Liver (tissue), 7 donors: ENCODE measurements at regions not wholly inside any gene's neighbourhood (a gene's known extent, or its start where the extent isn't known, plus 50 kb on each side); places are given as distances from the start of the nearest gene placed in this dataset.

ENCODE experiments used
- DNase-seq: peaks from one replicate; pipeline ENCODE4 v3.0.0-alpha.2; 2017; ENCODE audit warnings: low spot score
- H3K27ac ChIP-seq, 2 donors: one replicate each; pipeline ENCODE4 v1.7.0; 2013; ENCODE audit warnings: inconsistent platforms in 2 of 2, low read length in 2 of 2, control low read depth in 1 of 2, low read depth in 1 of 2, mild to moderate bottlenecking in 1 of 2
- H3K27me3 ChIP-seq, 4 donors: one replicate each; pipeline versions ENCODE4 v1.6.1 to v1.7.0; 2013; ENCODE audit warnings: low read length in 3 of 4, inconsistent platforms in 1 of 4, mild to moderate bottlenecking in 1 of 4, moderate library complexity in 1 of 4; ENCODE audit not compliant: control insufficient read depth in 4 of 4, insufficient read depth in 4 of 4
- H3K36me3 ChIP-seq, 4 donors: one replicate each; pipeline versions ENCODE4 v1.6.1 to v1.7.0; 2013; ENCODE audit warnings: low read length in 3 of 4, mild to moderate bottlenecking in 3 of 4, low read depth in 1 of 4, moderate library complexity in 1 of 4; ENCODE audit not compliant: control insufficient read depth in 4 of 4, insufficient read depth in 3 of 4
- H3K4me1 ChIP-seq, 4 donors: one replicate each; pipeline versions ENCODE4 v1.6.1 to v1.7.0; 2013; ENCODE audit warnings: low read length in 3 of 4, mild to moderate bottlenecking in 3 of 4, moderate library complexity in 1 of 4; ENCODE audit not compliant: control insufficient read depth in 4 of 4, insufficient read depth in 4 of 4
- H3K4me3 ChIP-seq, 3 donors: one replicate each; pipeline versions ENCODE4 v1.6.1 to v1.7.0; 2013; ENCODE audit warnings: low read length in 3 of 3, control low read depth in 1 of 3, low read depth in 1 of 3, mild to moderate bottlenecking in 1 of 3
- H3K9ac ChIP-seq, 2 donors: one replicate each; pipeline ENCODE4 v1.7.0; 2013; ENCODE audit warnings: low read length in 2 of 2, mild to moderate bottlenecking in 2 of 2, moderate library complexity in 2 of 2, control low read depth in 1 of 2, low read depth in 1 of 2
- H3K9me3 ChIP-seq, 4 donors: one replicate each; pipeline versions ENCODE4 v1.6.1 to v1.7.0; 2013; ENCODE audit warnings: low read length in 3 of 4; ENCODE audit not compliant: control insufficient read depth in 4 of 4
- EGR1 ChIP-seq, 2 donors: IDR thresholded peaks; 2 replicates each; pipeline ENCODE4 v1.6.1; 2016 to 2018; ENCODE audit warnings: antibody characterized with exemption in 2 of 2, low read depth in 2 of 2
- FOXA1 ChIP-seq: IDR thresholded peaks from 2 replicates; pipeline ENCODE4 v1.6.1; 2016; ENCODE audit warnings: antibody characterized with exemption
- FOXA2 ChIP-seq: IDR thresholded peaks from 2 replicates; pipeline ENCODE4 v1.6.1; 2016; ENCODE audit warnings: antibody characterized with exemption
- HNF4A ChIP-seq, 2 donors: conservative IDR thresholded peaks; 2 replicates each; pipeline ENCODE4 v1.6.1; 2016; ENCODE audit warnings: antibody characterized with exemption in 2 of 2, mild to moderate bottlenecking in 2 of 2
- HNF4G ChIP-seq: IDR thresholded peaks from 2 replicates; pipeline ENCODE4 v1.6.1; 2016; ENCODE audit warnings: antibody characterized with exemption
- JUND ChIP-seq, 2 donors: IDR thresholded peaks; 2 replicates each; pipeline ENCODE4 v1.6.1; 2016; ENCODE audit warnings: antibody characterized with exemption in 2 of 2
- NR2F2 ChIP-seq: IDR thresholded peaks from 2 replicates; pipeline ENCODE4 v1.6.1; 2016; ENCODE audit warnings: antibody characterized with exemption
- RXRA ChIP-seq, 2 donors: IDR thresholded peaks; 2 replicates each; pipeline ENCODE4 v1.6.1; 2017 to 2018; ENCODE audit warnings: antibody characterized with exemption in 2 of 2, mild to moderate bottlenecking in 1 of 2
- SP1 ChIP-seq: IDR thresholded peaks from 2 replicates; pipeline ENCODE4 v1.6.1; 2018; ENCODE audit warnings: antibody characterized with exemption, mild to moderate bottlenecking
- YY1 ChIP-seq: IDR thresholded peaks from 2 replicates; pipeline ENCODE4 v1.6.1; 2016; ENCODE audit warnings: antibody characterized with exemption, mild to moderate bottlenecking
- ZBTB33 ChIP-seq: IDR thresholded peaks from 2 replicates; pipeline ENCODE4 v1.6.1; 2016; ENCODE audit warnings: antibody characterized with exemption
- WGBS: extraction: QIAGEN DNeasy Blood & Tissue Kit; methylation state at CpG from one replicate; pipeline ENCODE4 v1.1.7; 2013; 5-methylcytosine and 5-hydroxymethylcytosine counted together
- TF ChIP-seq, protein P1 (sequence below): IDR thresholded peaks from 2 replicates; pipeline ENCODE4 v1.6.1; 2016; ENCODE audit warnings: antibody characterized with exemption
- TF ChIP-seq, protein P2 (sequence below): IDR thresholded peaks from 2 replicates; pipeline ENCODE4 v1.6.1; 2016; ENCODE audit warnings: antibody characterized with exemption
- TF ChIP-seq, protein P3 (sequence below): IDR thresholded peaks from 2 replicates; pipeline ENCODE4 v1.6.1; 2016; ENCODE audit warnings: antibody characterized with exemption, mild to moderate bottlenecking
- donor health status: healthy.
- donor health status: healthy.
- donor health status: healthy.
- donor health status: healthy.

DNA sequence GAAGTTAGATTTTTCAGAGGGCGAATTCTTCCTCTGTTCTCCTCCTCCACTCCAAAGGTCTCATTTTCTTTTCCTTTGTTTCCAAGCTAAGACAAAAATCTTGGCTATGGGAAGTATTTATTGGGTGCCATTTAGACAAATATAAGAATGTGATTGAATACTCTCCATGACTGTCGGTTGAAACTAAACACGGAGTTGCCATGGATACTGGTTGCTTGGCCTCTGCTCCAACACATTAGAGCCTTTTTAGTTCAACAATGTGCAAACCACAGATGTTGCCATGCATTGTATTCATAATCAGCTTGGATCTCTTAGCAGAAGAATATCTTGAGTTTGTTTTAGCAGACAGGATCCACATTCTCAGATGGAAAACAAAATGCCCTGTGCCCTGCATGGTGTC is 366.5 kb upstream of the LCORL start:
- TF ChIP-seq JUND (IDR thresholded peaks at IDR 0.05) (no peak), SP1 (no peak), HNF4G (no peak), FOXA2 (no peak), ZBTB33 (no peak)
- TF ChIP-seq, protein P1, sequence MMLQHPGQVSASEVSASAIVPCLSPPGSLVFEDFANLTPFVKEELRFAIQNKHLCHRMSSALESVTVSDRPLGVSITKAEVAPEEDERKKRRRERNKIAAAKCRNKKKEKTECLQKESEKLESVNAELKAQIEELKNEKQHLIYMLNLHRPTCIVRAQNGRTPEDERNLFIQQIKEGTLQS, result no peak
- TF ChIP-seq, protein P2, sequence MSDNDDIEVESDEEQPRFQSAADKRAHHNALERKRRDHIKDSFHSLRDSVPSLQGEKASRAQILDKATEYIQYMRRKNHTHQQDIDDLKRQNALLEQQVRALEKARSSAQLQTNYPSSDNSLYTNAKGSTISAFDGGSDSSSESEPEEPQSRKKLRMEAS, result no peak
- Histone ChIP-seq H3K4me3 (no peak overlapping the region), H3K36me3 (no peaks in the 10 kb centered on the region), H3K9me3 (peaks cover 0 to 2% (median 0%) of the 10 kb centered on the region in 4 donors), H3K27ac (no peak overlapping the region), H3K9ac (no peak overlapping the region), H3K4me1 (no peaks in the 10 kb centered on the region), H3K27me3 (no peaks in the 10 kb centered on the region)
- 70% methylated on average over 3 of the region's 3 CpGs for WGBS
- no peak for DNase-seq

- no peak overlapping the region for H3K4me3 ChIP-seq
- H3K4me1 ChIP-seq, result no peaks in the 10 kb centered on the region
- no peaks in the 10 kb centered on the region for H3K36me3 ChIP-seq
- peaks cover 0 to 4% (median 0%) of the 10 kb centered on the region in 4 donors for H3K27me3 ChIP-seq
- 45% methylated on average over 1 of the region's 1 CpG for WGBS
- H3K9me3 ChIP-seq, result peaks cover 0 to 2% (median 0%) of the 10 kb centered on the region in 4 donors
- H3K9ac ChIP-seq, result no peak overlapping the region
- TF ChIP-seq ZBTB33, result no peak
- no peak for TF ChIP-seq FOXA1
- no peak for TF ChIP-seq JUND (IDR thresholded peaks at IDR 0.05)
- no peak for TF ChIP-seq EGR1 (IDR thresholded peaks at IDR 0.05; ENCODE audit: low read depth in 2 of 2)
- no peak for TF ChIP-seq HNF4A (conservative IDR thresholded peaks at IDR 0.05)
- TF ChIP-seq, protein P3, sequence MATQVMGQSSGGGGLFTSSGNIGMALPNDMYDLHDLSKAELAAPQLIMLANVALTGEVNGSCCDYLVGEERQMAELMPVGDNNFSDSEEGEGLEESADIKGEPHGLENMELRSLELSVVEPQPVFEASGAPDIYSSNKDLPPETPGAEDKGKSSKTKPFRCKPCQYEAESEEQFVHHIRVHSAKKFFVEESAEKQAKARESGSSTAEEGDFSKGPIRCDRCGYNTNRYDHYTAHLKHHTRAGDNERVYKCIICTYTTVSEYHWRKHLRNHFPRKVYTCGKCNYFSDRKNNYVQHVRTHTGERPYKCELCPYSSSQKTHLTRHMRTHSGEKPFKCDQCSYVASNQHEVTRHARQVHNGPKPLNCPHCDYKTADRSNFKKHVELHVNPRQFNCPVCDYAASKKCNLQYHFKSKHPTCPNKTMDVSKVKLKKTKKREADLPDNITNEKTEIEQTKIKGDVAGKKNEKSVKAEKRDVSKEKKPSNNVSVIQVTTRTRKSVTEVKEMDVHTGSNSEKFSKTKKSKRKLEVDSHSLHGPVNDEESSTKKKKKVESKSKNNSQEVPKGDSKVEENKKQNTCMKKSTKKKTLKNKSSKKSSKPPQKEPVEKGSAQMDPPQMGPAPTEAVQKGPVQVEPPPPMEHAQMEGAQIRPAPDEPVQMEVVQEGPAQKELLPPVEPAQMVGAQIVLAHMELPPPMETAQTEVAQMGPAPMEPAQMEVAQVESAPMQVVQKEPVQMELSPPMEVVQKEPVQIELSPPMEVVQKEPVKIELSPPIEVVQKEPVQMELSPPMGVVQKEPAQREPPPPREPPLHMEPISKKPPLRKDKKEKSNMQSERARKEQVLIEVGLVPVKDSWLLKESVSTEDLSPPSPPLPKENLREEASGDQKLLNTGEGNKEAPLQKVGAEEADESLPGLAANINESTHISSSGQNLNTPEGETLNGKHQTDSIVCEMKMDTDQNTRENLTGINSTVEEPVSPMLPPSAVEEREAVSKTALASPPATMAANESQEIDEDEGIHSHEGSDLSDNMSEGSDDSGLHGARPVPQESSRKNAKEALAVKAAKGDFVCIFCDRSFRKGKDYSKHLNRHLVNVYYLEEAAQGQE, result no peak
- TF ChIP-seq, protein P1, result no peak
- no peak for TF ChIP-seq HNF4G
- no peak for TF ChIP-seq NR2F2
- no peak for TF ChIP-seq YY1
- TF ChIP-seq RXRA (IDR thresholded peaks at IDR 0.05), result no peak
- no peak for DNase-seq
- no peak overlapping the region for H3K27ac ChIP-seq
These were observed 359.6 kb upstream of the LCORL start for GRCh38 chr4:18381186-18381585.
